WTC11 (cell line): ENCODE measurements at regions not wholly inside any gene's neighbourhood (a gene's known extent, or its start where the extent isn't known, plus 50 kb on each side); places are given as distances from the start of the nearest gene placed in this dataset.

Experiments
- CREM ChIP-seq: sonication (generic); formaldehyde crosslinking; IDR thresholded peaks from 2 replicates; pipeline ENCODE4 v1.8.1; 2022; ENCODE audit warnings: mild to moderate bottlenecking, missing genetic modification reagents, moderate library complexity
- IRF1 ChIP-seq: sonication (generic); formaldehyde crosslinking; IDR thresholded peaks from 2 replicates; pipeline ENCODE4 v1.8.0; 2023; ENCODE audit warnings: missing genetic modification reagents
- MYBL2 ChIP-seq: sonication (generic); formaldehyde crosslinking; IDR thresholded peaks from 2 replicates; pipeline ENCODE4 v1.8.1; 2023; ENCODE audit warnings: mild to moderate bottlenecking, moderate library complexity, missing genetic modification reagents
- NR1H2 ChIP-seq: sonication (generic); formaldehyde crosslinking; IDR thresholded peaks from 2 replicates; pipeline ENCODE4 v1.9.0; 2021; ENCODE audit warnings: mild to moderate bottlenecking, moderate library complexity, missing genetic modification reagents
- TCF7 ChIP-seq: sonication (generic); formaldehyde crosslinking; IDR thresholded peaks from 2 replicates; pipeline ENCODE4 v1.8.0; 2022; ENCODE audit warnings: mild to moderate bottlenecking, low read depth, missing genetic modification reagents, moderate library complexity
- TF ChIP-seq, protein P1 (sequence below): fragments of 200-600 bp; IDR thresholded peaks from 2 replicates; pipeline ENCODE4 v1.8.0; 2022; ENCODE audit warnings: antibody characterized with exemption

- TF ChIP-seq, protein P1, sequence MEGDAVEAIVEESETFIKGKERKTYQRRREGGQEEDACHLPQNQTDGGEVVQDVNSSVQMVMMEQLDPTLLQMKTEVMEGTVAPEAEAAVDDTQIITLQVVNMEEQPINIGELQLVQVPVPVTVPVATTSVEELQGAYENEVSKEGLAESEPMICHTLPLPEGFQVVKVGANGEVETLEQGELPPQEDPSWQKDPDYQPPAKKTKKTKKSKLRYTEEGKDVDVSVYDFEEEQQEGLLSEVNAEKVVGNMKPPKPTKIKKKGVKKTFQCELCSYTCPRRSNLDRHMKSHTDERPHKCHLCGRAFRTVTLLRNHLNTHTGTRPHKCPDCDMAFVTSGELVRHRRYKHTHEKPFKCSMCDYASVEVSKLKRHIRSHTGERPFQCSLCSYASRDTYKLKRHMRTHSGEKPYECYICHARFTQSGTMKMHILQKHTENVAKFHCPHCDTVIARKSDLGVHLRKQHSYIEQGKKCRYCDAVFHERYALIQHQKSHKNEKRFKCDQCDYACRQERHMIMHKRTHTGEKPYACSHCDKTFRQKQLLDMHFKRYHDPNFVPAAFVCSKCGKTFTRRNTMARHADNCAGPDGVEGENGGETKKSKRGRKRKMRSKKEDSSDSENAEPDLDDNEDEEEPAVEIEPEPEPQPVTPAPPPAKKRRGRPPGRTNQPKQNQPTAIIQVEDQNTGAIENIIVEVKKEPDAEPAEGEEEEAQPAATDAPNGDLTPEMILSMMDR, result no peak
- TF ChIP-seq IRF1, result no peak
- no peak for TF ChIP-seq CREM (CRISPR knock-in tag)
- no peak for TF ChIP-seq TCF7 (CRISPR knock-in tag)
- no peak for TF ChIP-seq NR1H2 (CRISPR knock-in tag)
- no peak for TF ChIP-seq MYBL2 (CRISPR knock-in tag)
Measured at GRCh38 chr9:117526674-117527073, 111.8 kb upstream of the ASTN2 start.
